ENCODE measurements at regions not wholly inside any gene's neighbourhood (a gene's known extent, or its start where the extent isn't known, plus 50 kb on each side); places are given as distances from the start of the nearest gene placed in this dataset.

DNA sequence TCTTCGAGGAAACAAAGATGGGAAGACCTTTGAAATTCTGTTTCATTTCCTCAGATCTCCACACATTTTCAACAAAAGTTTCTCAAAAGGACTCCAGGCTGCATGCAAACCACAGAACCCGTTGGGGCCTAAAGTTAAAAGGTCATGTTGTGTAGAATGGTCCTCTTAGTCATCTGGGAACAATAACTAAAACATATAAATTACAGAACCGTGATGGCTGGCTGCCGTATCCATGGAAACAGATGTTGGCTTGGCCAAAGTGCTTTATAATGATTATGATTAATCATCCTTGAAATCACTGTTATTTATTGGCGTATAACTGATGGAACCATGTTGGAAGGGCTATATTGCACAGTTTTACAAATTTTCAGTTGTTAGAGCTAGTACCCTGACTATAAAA is 182.8 kb upstream of the CRIM1 start:
- no peak for TF ChIP-seq CTCF (IDR thresholded peaks at IDR 0.05)
- TF ChIP-seq POLR2A (IDR thresholded peaks at IDR 0.05), result no peak

Data from uterus (tissue), 2 donors.